Keratinocyte (primary cell): ENCODE measurements at regions not wholly inside any gene's neighbourhood (a gene's known extent, or its start where the extent isn't known, plus 50 kb on each side); places are given as distances from the start of the nearest gene placed in this dataset.

Experiments
- DNase-seq: peaks from one replicate; pipeline ENCODE4 v3.0.0-alpha.2; 2011; ENCODE audit warnings: low read depth, missing footprints, low spot score
- FAIRE-seq: peaks from 2 replicates; lab custom pipeline; 2011; peaks lifted over from hg19 to GRCh38; lab: Jason Lieb, UNC
- H2AFZ ChIP-seq: 2 replicates; pipeline ENCODE4 v1.6.0; 2012; ENCODE audit warnings: low read length, control low read depth, inconsistent platforms; ENCODE audit not compliant: control insufficient read depth
- H3K27ac ChIP-seq: 2 replicates; pipeline ENCODE4 v1.5.1; 2011; ENCODE audit warnings: low read length; ENCODE audit not compliant: control insufficient read depth, insufficient read depth
- H3K27me3 ChIP-seq: 3 replicates; pipeline ENCODE4 v1.6.0; 2011; ENCODE audit warnings: low read length; ENCODE audit not compliant: control insufficient read depth, insufficient read depth; ENCODE audit errors: extremely low read depth
- H3K36me3 ChIP-seq, 2 experiments: 2 replicates in 1 of 2; 3 replicates in 1 of 2; pipeline ENCODE4 v1.5.1; 2011; ENCODE audit warnings: low read length in 2 of 2, mild to moderate bottlenecking in 1 of 2; ENCODE audit not compliant: control insufficient read depth in 2 of 2, insufficient read depth in 2 of 2; ENCODE audit errors: extremely low read depth in 1 of 2
- H3K4me1 ChIP-seq: 3 replicates; pipeline ENCODE4 v1.5.1; 2011; ENCODE audit warnings: low read length; ENCODE audit not compliant: control insufficient read depth, insufficient read depth; ENCODE audit errors: extremely low read depth
- H3K4me2 ChIP-seq: 3 replicates; pipeline ENCODE4 v1.6.0; 2011; ENCODE audit warnings: low read depth, low read length; ENCODE audit not compliant: control insufficient read depth, insufficient read depth; ENCODE audit errors: extremely low read depth
- H3K4me3 ChIP-seq, 3 experiments: fragments of 200-600 bp in 1 of 3; sonication (generic) in 1 of 3; 2 replicates in 2 of 3; 3 replicates in 1 of 3; pipeline ENCODE4 v1.5.1; 2011 to 2016; ENCODE audit warnings: low read length in 3 of 3, mild to moderate bottlenecking in 3 of 3, control low read depth in 2 of 3, inconsistent platforms in 1 of 3, low read depth in 1 of 3, mixed read lengths in 1 of 3, mixed run types in 1 of 3, moderate library complexity in 1 of 3; ENCODE audit not compliant: control insufficient read depth in 2 of 3, insufficient read depth in 2 of 3; ENCODE audit errors: extremely low read depth in 1 of 3
- H3K79me2 ChIP-seq: 2 replicates; pipeline ENCODE4 v1.6.0; 2012; ENCODE audit warnings: low read length; ENCODE audit not compliant: control insufficient read depth, insufficient read depth
- H3K9ac ChIP-seq: 3 replicates; pipeline ENCODE4 v1.6.0; 2011; ENCODE audit warnings: low read length; ENCODE audit not compliant: control insufficient read depth, insufficient read depth; ENCODE audit errors: extremely low read depth
- H3K9me1 ChIP-seq: 3 replicates; pipeline ENCODE4 v1.6.0; 2011; ENCODE audit warnings: low read length; ENCODE audit not compliant: control insufficient read depth, insufficient read depth; ENCODE audit errors: extremely low read depth
- H3K9me3 ChIP-seq: 2 replicates; pipeline ENCODE4 v1.5.1; 2012; ENCODE audit warnings: low read depth, low read length; ENCODE audit not compliant: control insufficient read depth
- H4K20me1 ChIP-seq: 3 replicates; pipeline ENCODE4 v1.6.0; 2011; ENCODE audit warnings: low read length; ENCODE audit not compliant: control insufficient read depth, insufficient read depth; ENCODE audit errors: extremely low read depth
- CTCF ChIP-seq, 3 experiments: IDR thresholded peaks in 1 of 3; conservative IDR thresholded peaks in 1 of 3; optimal IDR thresholded peaks in 1 of 3; 2 replicates in 2 of 3; 3 replicates in 1 of 3; pipeline versions ENCODE3 to v1.5.1; 2011; ENCODE audit warnings: low read length in 3 of 3, mild to moderate bottlenecking in 3 of 3, moderate library complexity in 2 of 3, control low read depth in 1 of 3, inconsistent platforms in 1 of 3; ENCODE audit not compliant: insufficient read depth in 2 of 3; ENCODE audit errors: extremely low read depth in 1 of 3
- EZH2 ChIP-seq: IDR thresholded peaks from one replicate; pipeline ENCODE4 v1.6.1; 2012; ENCODE audit warnings: inconsistent platforms, mild to moderate bottlenecking, low read length, moderate library complexity
- dilution Hi-C: fragments of 300-500 bp; cut with MboI; formaldehyde crosslinking; loops from one replicate; pipeline ENCODE4 v1.7.0; 2020; ENCODE audit warnings: low sequenced_read_pairs; ENCODE audit not compliant: extremely low pct_ligation_motif_present

GRCh38 chr12:75674393-75674792 lies 163.0 kb upstream of the KRR1 start:
- Histone ChIP-seq H3K27me3 (no peaks in the 10 kb centered on the region), H2AFZ (no peak overlapping the region), H3K9me3 (no peaks in the 10 kb centered on the region), H3K79me2 (no peaks in the 10 kb centered on the region), H4K20me1 (no peaks in the 10 kb centered on the region), H3K36me3 (no peaks in the 10 kb centered on the region), H3K4me1 (peaks cover 10% of the 10 kb centered on the region), H3K4me3 (no peak overlapping the region), H3K9ac (no peak overlapping the region), H3K27ac (no peak overlapping the region), H3K9me1 (no peaks in the 10 kb centered on the region), H3K4me2 (no peak overlapping the region)
- DNase-seq (no peak), FAIRE-seq (peak; percentile 13)
- TF ChIP-seq CTCF (optimal IDR thresholded peaks at IDR 0.05 in 1 of 3, IDR thresholded peaks at IDR 0.05 in 1 of 3, conservative IDR thresholded peaks at IDR 0.05 in 1 of 3; ENCODE audit: extremely low read depth in 1 of 3, insufficient read depth in 2 of 3, low read length in 3 of 3) (no peak), EZH2 (no peak)
- dilution Hi-C loops: no loop called here

GRCh38 chr12:75672200-75672599 lies 160.8 kb upstream of the KRR1 start:
- dilution Hi-C loops: no loop called here
- Histone ChIP-seq H3K36me3 (no peaks in the 10 kb centered on the region), H4K20me1 (no peaks in the 10 kb centered on the region), H3K27me3 (no peaks in the 10 kb centered on the region), H3K9me1 (no peaks in the 10 kb centered on the region), H3K79me2 (no peaks in the 10 kb centered on the region), H3K4me1 (peaks cover 10% of the 10 kb centered on the region), H3K9ac (no peak overlapping the region), H3K4me2 (peak overlapping the region; percentile 12), H3K4me3 (no peak overlapping the region), H2AFZ (peak overlapping the region; percentile 21), H3K9me3 (no peaks in the 10 kb centered on the region), H3K27ac (no peak overlapping the region)
- FAIRE-seq (peak; percentile 72), DNase-seq (no peak)
- TF ChIP-seq EZH2 (no peak), CTCF (optimal IDR thresholded peaks at IDR 0.05 in 1 of 3, IDR thresholded peaks at IDR 0.05 in 1 of 3, conservative IDR thresholded peaks at IDR 0.05 in 1 of 3; ENCODE audit: extremely low read depth in 1 of 3, insufficient read depth in 2 of 3, low read length in 3 of 3) (no peak)
